Activated CD4-positive, alpha-beta T cell treated with anti-CD3 and anti-CD28 coated beads for 36 hours (primary cell): ENCODE measurements at regions not wholly inside any gene's neighbourhood (a gene's known extent, or its start where the extent isn't known, plus 50 kb on each side); places are given as distances from the start of the nearest gene placed in this dataset.

Source experiments
- ATAC-seq: fragments of 200-7000 bp; cut with Tn5 transposase; one replicate; pipeline ENCODE4 v1.10.0; 2021; ENCODE audit warnings: mild to moderate bottlenecking, moderate library complexity
- CTCF ChIA-PET: fragments of 350-600 bp; sonication (Branson Sonifier 250); formaldehyde crosslinking; loops from one replicate; lab custom pipeline; 2021; ENCODE audit warnings: antibody characterized with exemption; lab: Charles Lee
- POLR2A ChIA-PET: fragments of 350-600 bp; sonication (Branson Sonifier 250); formaldehyde crosslinking; loops from one replicate; lab custom pipeline; 2021; ENCODE audit warnings: antibody characterized with exemption, inconsistent platforms; lab: Charles Lee
- DNase-seq: peaks from one replicate; pipeline ENCODE4 v3.0.0-alpha.2; 2020
- H3K27ac Mint-ChIP-seq: one replicate; pipeline ENCODE4 v1.8.0; 2021; ENCODE audit warnings: mixed read lengths
- H3K27me3 Mint-ChIP-seq: one replicate; pipeline ENCODE4 v1.8.0; 2021; ENCODE audit warnings: mixed read lengths
- H3K36me3 Mint-ChIP-seq: one replicate; pipeline ENCODE4 v1.8.0; 2021; ENCODE audit warnings: low read depth, mixed read lengths
- H3K4me1 Mint-ChIP-seq: one replicate; pipeline ENCODE4 v1.8.0; 2021; ENCODE audit warnings: mixed read lengths
- H3K4me3 Mint-ChIP-seq: one replicate; pipeline ENCODE4 v1.8.0; 2021; ENCODE audit warnings: mild to moderate bottlenecking, moderate library complexity, mixed read lengths
- H3K9me3 Mint-ChIP-seq: one replicate; pipeline ENCODE4 v1.8.0; 2021; ENCODE audit warnings: low read depth, mixed read lengths
- intact Hi-C, 2 experiments: fragments of 100-400 bp; cut with DNase I in 1 of 2; cut with micrococcal nuclease in 1 of 2; formaldehyde crosslinking; loops; one replicate each; pipeline versions ENCODE4 v1.14.2 to v1.15.1; 2022 to 2024; cut with DNase I, micrococcal nuclease

GRCh38 chr4:149870008-149870407 is 54.4 kb upstream of the IQCM start:
- peaks cover 3% of the 10 kb centered on the region for H3K9me3 Mint-ChIP-seq
- DNase-seq (no peak), ATAC-seq (no peak)
- ChIA-PET POLR2A (no interaction called here), CTCF (no interaction called here)
- no peaks in the 10 kb centered on the region for H3K4me1 Mint-ChIP-seq
- H3K4me3 Mint-ChIP-seq = no peak overlapping the region
- no peaks in the 10 kb centered on the region for H3K36me3 Mint-ChIP-seq
- no peaks in the 10 kb centered on the region for H3K27me3 Mint-ChIP-seq
- no peak overlapping the region for H3K27ac Mint-ChIP-seq
- intact Hi-C loops = no loop called here

- intact Hi-C loops = no loop called here
- H3K4me1 Mint-ChIP-seq = no peaks in the 10 kb centered on the region
These were observed 66.1 kb upstream of the IQCM start for GRCh38 chr4:149881744-149882143.

DNA sequence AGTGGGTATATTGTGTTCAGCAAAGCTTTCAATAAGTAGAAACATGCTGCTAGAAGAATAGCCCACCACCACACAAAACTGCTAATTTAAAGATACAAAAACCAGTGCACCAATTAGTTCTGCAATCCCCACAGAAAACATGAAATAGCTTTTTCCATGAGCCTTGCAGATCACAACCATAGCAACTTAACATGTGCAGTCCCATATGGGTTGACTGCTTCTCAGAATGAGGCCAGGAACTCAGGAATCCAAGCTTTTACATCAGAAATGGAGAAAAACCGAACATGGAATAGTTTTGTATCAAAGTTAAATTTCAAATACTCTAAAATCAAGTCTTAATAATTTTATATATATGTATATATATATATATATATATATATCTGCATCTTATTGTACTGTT is 66.6 kb upstream of the IQCM start:
- no peak overlapping the region for H3K27ac Mint-ChIP-seq
- no peaks in the 10 kb centered on the region for H3K9me3 Mint-ChIP-seq
- DNase-seq (no peak), ATAC-seq (no peak)
- POLR2A ChIA-PET = no interaction called here
- H3K27me3 Mint-ChIP-seq = peaks cover 8% of the 10 kb centered on the region
- intact Hi-C loops = no loop called here
- CTCF ChIA-PET = no interaction called here
- no peak overlapping the region for H3K4me3 Mint-ChIP-seq
- no peaks in the 10 kb centered on the region for H3K4me1 Mint-ChIP-seq
- H3K36me3 Mint-ChIP-seq = no peaks in the 10 kb centered on the region

More at GRCh38 chr4:149881744-149882143, 66.1 kb upstream of the IQCM start:
- Mint-ChIP-seq H3K27ac (no peak overlapping the region), H3K27me3 (peaks cover 8% of the 10 kb centered on the region), H3K36me3 (no peaks in the 10 kb centered on the region), H3K4me3 (no peak overlapping the region), H3K9me3 (no peaks in the 10 kb centered on the region)
- POLR2A ChIA-PET = no interaction called here
- ATAC-seq = no peak
- no peak for DNase-seq
- CTCF ChIA-PET = no interaction called here

GRCh38 chr4:149884046-149884445 is 68.4 kb upstream of the IQCM start:
- Mint-ChIP-seq H3K27me3 (peaks cover 8% of the 10 kb centered on the region), H3K9me3 (no peaks in the 10 kb centered on the region), H3K4me3 (no peak overlapping the region), H3K4me1 (no peaks in the 10 kb centered on the region), H3K27ac (no peak overlapping the region), H3K36me3 (no peaks in the 10 kb centered on the region)
- ChIA-PET POLR2A (no interaction called here), CTCF (no interaction called here)
- intact Hi-C loops = no loop called here
- DNase-seq (no peak), ATAC-seq (no peak)

DNA sequence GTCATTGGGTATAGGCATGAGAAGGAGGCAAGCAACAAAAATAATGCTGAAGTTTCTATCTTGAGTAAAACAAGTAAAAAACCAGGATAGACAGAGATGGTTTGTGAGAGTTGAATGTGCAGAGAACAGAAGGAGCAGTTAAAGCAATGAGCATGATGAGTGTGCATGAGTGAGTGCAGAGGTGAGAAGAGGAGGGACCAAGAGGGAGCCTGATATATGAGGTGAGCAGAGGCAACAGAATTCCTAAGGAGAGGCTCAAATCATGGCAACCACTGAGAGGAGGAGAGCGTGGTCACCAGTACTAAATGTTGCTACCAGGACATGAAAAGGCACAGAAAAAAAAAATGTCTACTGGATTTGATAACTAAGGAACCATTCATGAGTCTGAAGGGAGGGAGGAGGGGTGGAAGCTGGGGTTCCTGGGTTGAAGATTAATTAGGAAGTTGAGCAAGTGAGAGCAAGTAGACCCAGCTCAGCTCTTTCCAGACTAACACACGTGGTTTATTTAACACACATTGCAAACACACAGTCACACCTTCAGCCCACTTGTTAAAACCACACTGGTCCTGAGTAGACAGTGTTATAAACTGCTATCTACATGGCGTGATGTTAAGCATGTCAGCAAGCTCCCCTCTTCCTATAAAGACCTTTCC is 69.0 kb upstream of the IQCM start:
- H3K27ac Mint-ChIP-seq = no peak overlapping the region
- POLR2A ChIA-PET = no interaction called here

DNA sequence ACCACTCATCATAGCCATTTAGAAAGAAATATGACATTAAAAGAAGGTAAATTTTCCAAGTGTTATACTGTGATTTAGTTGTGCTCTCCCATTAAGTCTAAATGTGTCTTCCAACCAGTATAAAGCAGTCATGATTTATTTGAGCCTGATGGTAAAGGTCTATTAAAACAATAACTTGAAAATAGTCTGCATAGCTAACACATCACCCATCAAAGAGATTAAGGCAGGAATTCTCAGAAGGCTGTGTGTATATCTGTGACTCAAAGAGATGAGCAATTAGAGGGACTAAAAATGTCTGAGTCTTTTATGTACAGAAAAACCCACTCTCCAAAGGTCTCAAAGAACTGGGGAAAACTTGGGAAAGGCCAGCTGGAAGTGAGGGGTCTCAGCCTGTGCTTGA is 70.3 kb upstream of the IQCM start:
- CTCF ChIA-PET = no interaction called here
- Mint-ChIP-seq H3K36me3 (no peaks in the 10 kb centered on the region), H3K4me3 (no peak overlapping the region), H3K4me1 (no peaks in the 10 kb centered on the region), H3K27ac (no peak overlapping the region), H3K9me3 (no peaks in the 10 kb centered on the region), H3K27me3 (peaks cover 3% of the 10 kb centered on the region)
- DNase-seq = no peak
- intact Hi-C loops = no loop called here
- POLR2A ChIA-PET = interaction anchor here (0.5 kb wide), 1 partner anchor 1383 kb away, joined by 3 read pairs; no protein-coding TSS in a partner anchor
- no peak for ATAC-seq

More for the DNA sequence above, 69.0 kb upstream of the IQCM start:
- no peaks in the 10 kb centered on the region for H3K36me3 Mint-ChIP-seq
- no peaks in the 10 kb centered on the region for H3K4me1 Mint-ChIP-seq
- CTCF ChIA-PET = interaction anchor here (0.5 kb wide), 1 partner anchor 396 kb away, joined by 3 read pairs; no protein-coding TSS in a partner anchor
- H3K9me3 Mint-ChIP-seq = no peaks in the 10 kb centered on the region
- intact Hi-C loops = no loop called here
- no peak for ATAC-seq
- no peak for DNase-seq
- no peak overlapping the region for H3K4me3 Mint-ChIP-seq
- H3K27me3 Mint-ChIP-seq = peaks cover 8% of the 10 kb centered on the region

DNA sequence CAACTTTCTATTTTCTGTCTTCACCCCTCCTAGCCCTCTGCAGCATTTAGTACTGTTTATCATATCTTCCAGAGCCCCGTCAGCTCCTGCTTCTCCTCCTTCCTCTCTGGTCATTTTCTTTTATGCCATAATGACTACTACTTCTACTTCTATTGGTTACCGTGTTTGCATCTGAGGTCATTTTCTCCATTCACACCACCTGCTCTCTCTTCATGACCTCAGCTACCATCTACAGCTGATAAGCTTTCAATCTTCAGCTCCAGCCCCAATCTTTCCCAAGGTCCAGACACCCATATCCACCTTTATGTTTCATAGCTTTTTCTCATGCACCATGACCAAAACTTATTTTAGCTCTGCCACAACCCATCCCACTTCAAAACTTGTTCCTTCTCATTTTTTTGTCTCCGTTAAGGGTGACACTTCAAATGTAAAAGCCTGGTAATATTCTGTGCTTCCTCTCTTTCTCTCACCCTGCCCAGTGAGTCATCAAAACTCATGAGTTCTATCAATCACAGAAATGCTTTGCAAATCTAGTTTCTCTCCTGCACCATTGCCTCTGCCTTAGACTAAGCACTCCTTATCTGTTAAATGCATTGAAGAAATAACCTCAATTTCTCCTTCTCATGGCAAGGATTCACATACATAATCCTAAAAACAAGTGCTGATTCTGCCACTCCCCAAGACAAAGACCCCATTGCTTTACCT is 71.3 kb upstream of the IQCM start:
- H3K4me1 Mint-ChIP-seq = no peaks in the 10 kb centered on the region
- CTCF ChIA-PET = no interaction called here
- ATAC-seq = no peak
- intact Hi-C loops = no loop called here
- POLR2A ChIA-PET = interaction anchor here (0.6 kb wide), 1 partner anchor 594 kb away, joined by 3 read pairs; no protein-coding TSS in a partner anchor
- no peak for DNase-seq
- no peaks in the 10 kb centered on the region for H3K36me3 Mint-ChIP-seq
- H3K4me3 Mint-ChIP-seq = no peak overlapping the region
- H3K27me3 Mint-ChIP-seq = peaks cover 3% of the 10 kb centered on the region
- no peak overlapping the region for H3K27ac Mint-ChIP-seq
- no peaks in the 10 kb centered on the region for H3K9me3 Mint-ChIP-seq

- Mint-ChIP-seq H3K27me3 (no peaks in the 10 kb centered on the region), H3K4me3 (no peak overlapping the region), H3K36me3 (no peaks in the 10 kb centered on the region), H3K9me3 (no peaks in the 10 kb centered on the region), H3K27ac (no peak overlapping the region), H3K4me1 (no peaks in the 10 kb centered on the region)
- ATAC-seq = no peak
- intact Hi-C loops = no loop called here
- CTCF ChIA-PET = no interaction called here
- DNase-seq = no peak
- POLR2A ChIA-PET = no interaction called here
These were observed 74.3 kb upstream of the IQCM start for GRCh38 chr4:149889991-149890390.

- DNase-seq = no peak
- ATAC-seq = no peak
- ChIA-PET CTCF (no interaction called here), POLR2A (no interaction called here)
- Mint-ChIP-seq H3K4me3 (no peak overlapping the region), H3K27ac (no peak overlapping the region), H3K27me3 (no peaks in the 10 kb centered on the region), H3K4me1 (no peaks in the 10 kb centered on the region), H3K9me3 (no peaks in the 10 kb centered on the region), H3K36me3 (no peaks in the 10 kb centered on the region)
- intact Hi-C loops = no loop called here
These were observed 74.9 kb upstream of the IQCM start for GRCh38 chr4:149890531-149890930.

DNA sequence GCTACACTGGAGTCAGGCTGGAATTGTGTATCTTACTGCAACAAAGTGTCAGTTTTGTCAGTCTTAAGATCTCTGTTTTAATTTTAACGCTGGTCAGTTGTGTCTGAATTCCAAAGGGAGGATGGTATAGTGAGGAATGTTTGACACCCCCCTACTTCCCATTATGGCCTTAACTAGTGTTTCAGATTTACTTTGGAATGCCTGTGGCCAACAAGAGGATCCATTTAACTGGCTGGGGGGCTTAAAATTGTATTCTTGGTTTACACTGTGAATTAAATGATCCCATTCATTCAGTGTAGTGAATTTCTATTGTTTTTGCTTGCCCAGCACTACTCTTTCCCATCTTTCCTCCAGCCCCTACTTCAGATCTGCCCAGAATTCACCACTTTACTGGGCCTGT is 75.8 kb upstream of the IQCM start:
- Mint-ChIP-seq H3K27me3 (no peaks in the 10 kb centered on the region), H3K4me1 (no peaks in the 10 kb centered on the region), H3K4me3 (no peak overlapping the region), H3K9me3 (no peaks in the 10 kb centered on the region), H3K27ac (no peak overlapping the region), H3K36me3 (no peaks in the 10 kb centered on the region)
- DNase-seq (no peak), ATAC-seq (no peak)
- intact Hi-C loops = no loop called here
- ChIA-PET CTCF (no interaction called here), POLR2A (no interaction called here)

DNA sequence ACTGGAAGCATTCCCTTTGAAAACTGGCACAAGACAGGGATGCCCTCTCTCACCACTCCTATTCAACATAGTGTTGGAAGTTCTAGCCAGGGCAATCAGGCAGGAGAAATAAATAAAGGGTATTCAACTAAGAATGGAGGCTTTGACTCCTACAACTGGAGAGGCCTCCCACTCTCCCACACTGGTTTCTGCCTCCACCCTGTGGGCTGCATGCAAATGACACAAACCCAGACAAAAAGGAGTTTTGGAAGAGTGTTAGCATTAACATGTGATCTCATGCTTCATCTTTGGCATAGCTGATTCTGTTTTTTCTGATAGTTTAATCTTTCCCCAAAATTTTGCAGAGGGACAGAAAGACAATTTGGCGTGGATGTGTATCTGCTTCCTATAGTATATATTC is 80.8 kb upstream of the IQCM start:
- no peaks in the 10 kb centered on the region for H3K27me3 Mint-ChIP-seq
- ChIA-PET CTCF (no interaction called here), POLR2A (no interaction called here)
- DNase-seq (peak; percentile 8), ATAC-seq (no peak)
- H3K36me3 Mint-ChIP-seq = no peaks in the 10 kb centered on the region
- no peaks in the 10 kb centered on the region for H3K9me3 Mint-ChIP-seq
- H3K27ac Mint-ChIP-seq = no peak overlapping the region
- intact Hi-C loops = loop anchor here in 1 of 2 experiments (2.0 to 5.0 kb wide), 2 partner anchors 62 to 524 kb away; no protein-coding TSS in a partner anchor
- H3K4me3 Mint-ChIP-seq = no peak overlapping the region
- no peaks in the 10 kb centered on the region for H3K4me1 Mint-ChIP-seq

- ChIA-PET POLR2A (no interaction called here), CTCF (interaction anchor here (0.7 kb wide), 1 partner anchor 963 kb away, joined by 3 read pairs; no protein-coding TSS in a partner anchor)
- intact Hi-C loops = loop anchor here (2.0 to 5.0 kb wide), 3 partner anchors 61 to 527 kb away; no protein-coding TSS in a partner anchor
- DNase-seq (no peak), ATAC-seq (no peak)
- Mint-ChIP-seq H3K4me3 (no peak overlapping the region), H3K27ac (no peak overlapping the region), H3K4me1 (no peaks in the 10 kb centered on the region), H3K9me3 (no peaks in the 10 kb centered on the region), H3K36me3 (no peaks in the 10 kb centered on the region), H3K27me3 (no peaks in the 10 kb centered on the region)
These were observed 82.1 kb upstream of the IQCM start for GRCh38 chr4:149897783-149898182.
